GM12874 (cell line): ENCODE measurements at regions not wholly inside any gene's neighbourhood (a gene's known extent, or its start where the extent isn't known, plus 50 kb on each side); places are given as distances from the start of the nearest gene placed in this dataset.

Source experiments
- CTCF ChIP-seq: IDR thresholded peaks from 2 replicates; pipeline ENCODE4 v1.5.1; 2011; ENCODE audit warnings: low read depth, mild to moderate bottlenecking, control low read depth, low read length, moderate library complexity; ENCODE audit not compliant: insufficient read depth

DNA sequence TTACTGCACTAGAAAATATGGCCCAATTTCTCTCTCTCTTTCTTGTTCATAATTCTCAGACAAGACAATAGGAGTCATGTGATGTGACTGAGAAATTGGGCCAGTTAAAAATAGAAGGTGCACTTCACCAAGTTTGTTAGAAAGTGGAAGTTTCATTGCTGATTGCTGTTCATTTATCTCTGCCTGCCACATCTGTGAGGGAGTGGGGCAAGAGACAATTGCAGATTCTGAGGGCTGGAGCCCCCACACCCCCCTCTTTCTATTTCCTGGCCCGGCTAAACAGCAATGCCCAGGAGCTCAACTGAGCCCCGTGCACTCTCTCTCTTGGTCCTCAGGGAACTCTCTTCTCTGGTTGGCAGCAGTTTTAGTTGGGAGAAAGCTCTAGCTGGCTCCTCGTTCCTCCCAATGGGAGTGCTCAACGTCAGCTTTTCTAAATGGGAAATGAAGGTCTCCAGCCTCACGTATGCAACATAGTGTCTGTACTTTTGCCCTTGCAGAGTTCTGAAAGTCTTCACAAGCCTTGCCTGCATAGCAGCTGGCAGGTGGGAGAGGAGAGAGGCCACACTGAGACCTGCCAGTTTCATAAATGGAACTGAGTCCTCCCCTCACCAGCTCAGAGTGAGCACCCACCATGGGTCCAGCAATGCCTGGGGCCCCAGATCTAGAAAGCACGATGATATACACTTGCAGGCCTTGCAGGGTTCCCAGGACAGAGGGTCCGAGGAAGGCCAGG lies 115.7 kb downstream of the MYCN start:
- no peak for TF ChIP-seq CTCF

GRCh38 chr2:16053437-16054257 lies 113.3 kb downstream of the MYCN start:
- TF ChIP-seq CTCF, result no peak

- no peak for TF ChIP-seq CTCF
These were observed 111.7 kb downstream of the MYCN start for GRCh38 chr2:16051841-16052564.

DNA sequence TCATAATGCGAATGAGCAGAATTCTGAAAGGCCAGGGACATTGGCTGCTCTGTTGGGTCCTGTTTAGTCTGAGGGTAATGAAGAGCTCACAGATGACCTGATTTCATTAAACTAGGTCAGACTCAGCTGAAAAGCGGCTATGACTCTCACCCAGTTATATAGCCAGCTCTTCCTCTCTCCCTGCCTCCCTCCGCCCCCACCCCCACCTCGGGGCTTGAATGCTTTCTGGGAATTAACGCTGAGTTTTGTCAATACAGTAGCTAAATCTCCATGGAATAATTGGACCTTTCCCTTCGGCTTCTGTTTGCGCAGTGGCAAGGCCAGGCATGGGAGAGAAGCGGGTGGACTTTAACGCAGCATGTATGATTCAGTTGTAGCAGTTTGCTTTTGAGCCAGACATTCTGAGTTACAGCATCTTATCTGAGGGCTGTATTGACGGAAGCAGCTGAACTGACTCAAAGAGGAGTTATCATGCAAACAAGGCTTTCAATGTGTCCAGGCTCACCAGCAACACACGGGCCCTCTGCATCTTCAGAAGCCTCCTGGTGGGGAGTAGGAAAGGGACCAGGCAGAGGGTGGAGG lies 110.6 kb downstream of the MYCN start:
- no peak for TF ChIP-seq CTCF

DNA sequence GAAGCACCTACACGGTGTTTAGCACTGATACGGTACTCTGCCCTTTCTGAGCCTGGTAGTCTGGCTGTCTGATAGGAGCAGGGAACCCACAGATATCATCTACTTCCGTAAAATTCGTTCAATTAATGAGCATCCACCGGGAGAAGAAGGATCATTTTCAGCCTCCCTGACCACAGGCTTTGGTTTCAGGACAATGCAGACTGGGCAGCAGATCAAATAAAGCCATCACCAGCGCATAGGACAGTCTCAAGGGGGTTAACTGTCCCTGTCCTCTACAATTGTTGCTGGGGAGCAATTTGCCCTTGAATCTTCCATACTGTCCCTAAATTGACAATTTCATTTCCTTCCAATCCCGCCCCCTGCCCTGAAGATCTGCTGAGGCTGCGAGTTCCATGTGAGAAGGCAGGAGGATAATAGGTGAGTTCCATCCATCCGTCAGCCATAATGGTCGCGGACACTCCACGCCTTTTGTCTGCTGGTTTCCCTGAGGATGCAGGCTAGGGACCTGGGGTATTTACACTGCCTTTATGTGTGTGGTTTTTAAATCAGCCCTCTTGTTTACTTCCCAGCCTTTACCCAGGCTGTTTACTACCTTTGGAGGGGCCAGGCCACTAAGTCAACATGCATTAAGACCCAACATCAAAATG lies 110.0 kb downstream of the MYCN start:
- TF ChIP-seq CTCF, result no peak

- no peak for TF ChIP-seq CTCF
These were observed 109.1 kb downstream of the MYCN start for GRCh38 chr2:16049406-16049805.

- no peak for TF ChIP-seq CTCF
These were observed 108.1 kb downstream of the MYCN start for GRCh38 chr2:16048466-16048865.
